Activated CD8-positive, alpha-beta memory T cell treated with anti-CD3 and anti-CD28 coated beads, Interleukin-2, amount 10 ng/mL, durations not matched to agents 7 days and 5 days (primary cell): ENCODE measurements at regions not wholly inside any gene's neighbourhood (a gene's known extent, or its start where the extent isn't known, plus 50 kb on each side); places are given as distances from the start of the nearest gene placed in this dataset.

Experiments
- ATAC-seq: fragments of 150-1000 bp; cut with Tn5 transposase; one replicate; pipeline ENCODE4 v1.10.0; 2021; ENCODE audit warnings: moderate library complexity
- CTCF ChIA-PET: fragments of 350-600 bp; sonication (Branson Sonifier 250); formaldehyde crosslinking; loops from one replicate; lab custom pipeline; 2021; ENCODE audit warnings: antibody characterized with exemption; lab: Charles Lee
- DNase-seq: peaks from one replicate; pipeline ENCODE4 v3.0.0-alpha.2; 2020
- H3K27ac Mint-ChIP-seq: one replicate; pipeline ENCODE4 v1.8.0; 2021; ENCODE audit warnings: mild to moderate bottlenecking, mixed read lengths
- H3K27me3 Mint-ChIP-seq: one replicate; pipeline ENCODE4 v1.8.0; 2021; ENCODE audit warnings: mixed read lengths
- H3K36me3 Mint-ChIP-seq: one replicate; pipeline ENCODE4 v1.8.0; 2021; ENCODE audit warnings: mild to moderate bottlenecking, mixed read lengths
- H3K4me1 Mint-ChIP-seq: one replicate; pipeline ENCODE4 v1.8.0; 2021; ENCODE audit warnings: mixed read lengths
- H3K4me3 Mint-ChIP-seq: one replicate; pipeline ENCODE4 v1.8.0; 2021; ENCODE audit warnings: mild to moderate bottlenecking, moderate library complexity, mixed read lengths
- H3K9me3 Mint-ChIP-seq: one replicate; pipeline ENCODE4 v1.8.0; 2022; ENCODE audit warnings: low read depth, mixed read lengths

- peaks cover 4% of the 10 kb centered on the region for H3K9me3 Mint-ChIP-seq
- H3K4me1 Mint-ChIP-seq = no peaks in the 10 kb centered on the region
- H3K4me3 Mint-ChIP-seq = no peak overlapping the region
- CTCF ChIA-PET = no interaction called here
- DNase-seq (no peak), ATAC-seq (no peak)
- no peaks in the 10 kb centered on the region for H3K36me3 Mint-ChIP-seq
- H3K27ac Mint-ChIP-seq = no peak overlapping the region
- no peaks in the 10 kb centered on the region for H3K27me3 Mint-ChIP-seq
Observed at GRCh38 chr4:85268188-85268587, 206.8 kb upstream of the ARHGAP24 start.

GRCh38 chr4:85268961-85269360 lies 206.0 kb upstream of the ARHGAP24 start:
- Mint-ChIP-seq H3K27me3 (no peaks in the 10 kb centered on the region), H3K9me3 (peaks cover 4% of the 10 kb centered on the region), H3K4me3 (no peak overlapping the region), H3K4me1 (no peaks in the 10 kb centered on the region), H3K36me3 (no peaks in the 10 kb centered on the region), H3K27ac (no peak overlapping the region)
- CTCF ChIA-PET = no interaction called here
- ATAC-seq = no peak
- no peak for DNase-seq

- H3K4me1 Mint-ChIP-seq = no peaks in the 10 kb centered on the region
- ATAC-seq (no peak), DNase-seq (no peak)
- H3K4me3 Mint-ChIP-seq = no peak overlapping the region
- H3K27ac Mint-ChIP-seq = no peak overlapping the region
- CTCF ChIA-PET = no interaction called here
- H3K27me3 Mint-ChIP-seq = no peaks in the 10 kb centered on the region
- H3K9me3 Mint-ChIP-seq = peaks cover 4% of the 10 kb centered on the region
- no peaks in the 10 kb centered on the region for H3K36me3 Mint-ChIP-seq
Observed at GRCh38 chr4:85274955-85275354, 200.0 kb upstream of the ARHGAP24 start.

GRCh38 chr4:85280963-85281362 lies 194.0 kb upstream of the ARHGAP24 start:
- no peaks in the 10 kb centered on the region for H3K4me1 Mint-ChIP-seq
- no peak overlapping the region for H3K27ac Mint-ChIP-seq
- no peaks in the 10 kb centered on the region for H3K9me3 Mint-ChIP-seq
- no peak for ATAC-seq
- CTCF ChIA-PET = no interaction called here
- H3K36me3 Mint-ChIP-seq = no peaks in the 10 kb centered on the region
- DNase-seq = no peak
- no peaks in the 10 kb centered on the region for H3K27me3 Mint-ChIP-seq
- no peak overlapping the region for H3K4me3 Mint-ChIP-seq

- H3K9me3 Mint-ChIP-seq = peaks cover 4% of the 10 kb centered on the region
- no peaks in the 10 kb centered on the region for H3K27me3 Mint-ChIP-seq
- no peaks in the 10 kb centered on the region for H3K4me1 Mint-ChIP-seq
- H3K4me3 Mint-ChIP-seq = no peak overlapping the region
- no peak overlapping the region for H3K27ac Mint-ChIP-seq
- no peak for DNase-seq
- no peaks in the 10 kb centered on the region for H3K36me3 Mint-ChIP-seq
- CTCF ChIA-PET = no interaction called here
- no peak for ATAC-seq
Observed at GRCh38 chr4:85291226-85291625, 183.7 kb upstream of the ARHGAP24 start.

- no peak overlapping the region for H3K27ac Mint-ChIP-seq
- CTCF ChIA-PET = no interaction called here
- no peaks in the 10 kb centered on the region for H3K27me3 Mint-ChIP-seq
- no peak for DNase-seq
- no peak overlapping the region for H3K4me3 Mint-ChIP-seq
- no peak for ATAC-seq
- H3K36me3 Mint-ChIP-seq = no peaks in the 10 kb centered on the region
- peaks cover 4% of the 10 kb centered on the region for H3K9me3 Mint-ChIP-seq
- H3K4me1 Mint-ChIP-seq = no peaks in the 10 kb centered on the region
Observed at GRCh38 chr4:85298037-85298436, 176.9 kb upstream of the ARHGAP24 start.

GRCh38 chr4:85302193-85302736 lies 172.7 kb upstream of the ARHGAP24 start:
- H3K27ac Mint-ChIP-seq = no peak overlapping the region
- no peaks in the 10 kb centered on the region for H3K36me3 Mint-ChIP-seq
- ATAC-seq = no peak
- no peak overlapping the region for H3K4me3 Mint-ChIP-seq
- CTCF ChIA-PET = no interaction called here
- H3K4me1 Mint-ChIP-seq = no peaks in the 10 kb centered on the region
- no peaks in the 10 kb centered on the region for H3K9me3 Mint-ChIP-seq
- DNase-seq = no peak
- no peaks in the 10 kb centered on the region for H3K27me3 Mint-ChIP-seq

GRCh38 chr4:85302756-85303155 lies 172.2 kb upstream of the ARHGAP24 start:
- no peaks in the 10 kb centered on the region for H3K36me3 Mint-ChIP-seq
- no peak overlapping the region for H3K27ac Mint-ChIP-seq
- DNase-seq (no peak), ATAC-seq (no peak)
- CTCF ChIA-PET = no interaction called here
- H3K4me1 Mint-ChIP-seq = no peaks in the 10 kb centered on the region
- H3K27me3 Mint-ChIP-seq = no peaks in the 10 kb centered on the region
- H3K9me3 Mint-ChIP-seq = no peaks in the 10 kb centered on the region
- no peak overlapping the region for H3K4me3 Mint-ChIP-seq

GRCh38 chr4:85318415-85318814 lies 156.5 kb upstream of the ARHGAP24 start:
- H3K9me3 Mint-ChIP-seq = no peaks in the 10 kb centered on the region
- no peak for ATAC-seq
- CTCF ChIA-PET = no interaction called here
- H3K27ac Mint-ChIP-seq = no peak overlapping the region
- no peaks in the 10 kb centered on the region for H3K36me3 Mint-ChIP-seq
- H3K27me3 Mint-ChIP-seq = no peaks in the 10 kb centered on the region
- no peak overlapping the region for H3K4me3 Mint-ChIP-seq
- no peak for DNase-seq
- no peaks in the 10 kb centered on the region for H3K4me1 Mint-ChIP-seq

- ATAC-seq (no peak), DNase-seq (no peak)
- H3K27me3 Mint-ChIP-seq = no peaks in the 10 kb centered on the region
- H3K4me3 Mint-ChIP-seq = no peak overlapping the region
- no peaks in the 10 kb centered on the region for H3K4me1 Mint-ChIP-seq
- CTCF ChIA-PET = no interaction called here
- no peak overlapping the region for H3K27ac Mint-ChIP-seq
- no peaks in the 10 kb centered on the region for H3K36me3 Mint-ChIP-seq
- H3K9me3 Mint-ChIP-seq = no peaks in the 10 kb centered on the region
Observed at GRCh38 chr4:85358831-85359230, 116.1 kb upstream of the ARHGAP24 start.

- no peak overlapping the region for H3K27ac Mint-ChIP-seq
Observed at GRCh38 chr4:85362550-85362949, 112.4 kb upstream of the ARHGAP24 start.

GRCh38 chr4:85367815-85368214 lies 107.1 kb upstream of the ARHGAP24 start:
- Mint-ChIP-seq H3K4me3 (no peak overlapping the region), H3K27ac (no peak overlapping the region), H3K9me3 (no peaks in the 10 kb centered on the region), H3K27me3 (no peaks in the 10 kb centered on the region), H3K4me1 (no peaks in the 10 kb centered on the region), H3K36me3 (no peaks in the 10 kb centered on the region)
- DNase-seq = no peak
- CTCF ChIA-PET = no interaction called here
- ATAC-seq = no peak

More at GRCh38 chr4:85362550-85362949, 112.4 kb upstream of the ARHGAP24 start:
- H3K4me3 Mint-ChIP-seq = no peak overlapping the region
- H3K4me1 Mint-ChIP-seq = no peaks in the 10 kb centered on the region
- ATAC-seq (no peak), DNase-seq (no peak)
- H3K9me3 Mint-ChIP-seq = no peaks in the 10 kb centered on the region
- no peaks in the 10 kb centered on the region for H3K36me3 Mint-ChIP-seq
- CTCF ChIA-PET = no interaction called here
- no peaks in the 10 kb centered on the region for H3K27me3 Mint-ChIP-seq

- CTCF ChIA-PET = no interaction called here
- Mint-ChIP-seq H3K4me3 (no peak overlapping the region), H3K27me3 (no peaks in the 10 kb centered on the region), H3K4me1 (no peaks in the 10 kb centered on the region), H3K27ac (no peak overlapping the region), H3K36me3 (no peaks in the 10 kb centered on the region), H3K9me3 (no peaks in the 10 kb centered on the region)
- ATAC-seq (no peak), DNase-seq (no peak)
Observed at GRCh38 chr4:85368240-85368639, 106.7 kb upstream of the ARHGAP24 start.

- DNase-seq (no peak), ATAC-seq (no peak)
- Mint-ChIP-seq H3K4me3 (no peak overlapping the region), H3K4me1 (no peaks in the 10 kb centered on the region), H3K27ac (no peak overlapping the region), H3K9me3 (no peaks in the 10 kb centered on the region), H3K27me3 (no peaks in the 10 kb centered on the region), H3K36me3 (no peaks in the 10 kb centered on the region)
- CTCF ChIA-PET = no interaction called here
Observed at GRCh38 chr4:85368932-85369331, 106.0 kb upstream of the ARHGAP24 start.
